Spleen (tissue), 11 donors: ENCODE measurements at regions not wholly inside any gene's neighbourhood (a gene's known extent, or its start where the extent isn't known, plus 50 kb on each side); places are given as distances from the start of the nearest gene placed in this dataset.

Experiments
- DNase-seq: peaks from one replicate; pipeline ENCODE4 v3.0.0-alpha.2; 2020
- H3K27ac ChIP-seq, 8 donors: fragments of 200-600 bp; sonication (generic) in 7 of 8; 1 replicate in 4 of 8; 2 replicates in 4 of 8; pipeline versions ENCODE4 v1.5.0 to v1.8.0; 2016 to 2021; ENCODE audit warnings: inconsistent platforms in 4 of 8, mild to moderate bottlenecking in 4 of 8, moderate library complexity in 1 of 8
- H3K27me3 ChIP-seq, 7 donors: fragments of 200-600 bp; sonication (generic) in 6 of 7; replicated peaks in 1 of 7; 1 replicate in 4 of 7; 2 replicates in 3 of 7; pipeline versions ENCODE4 v1.5.0 to v1.8.0; 2016 to 2021; ENCODE audit warnings: inconsistent platforms in 3 of 7, mild to moderate bottlenecking in 1 of 7
- H3K36me3 ChIP-seq, 6 donors: fragments of 200-600 bp; sonication (generic) in 5 of 6; 1 replicate in 4 of 6; 2 replicates in 2 of 6; pipeline versions ENCODE4 v1.5.0 to v1.8.0; 2016 to 2021; ENCODE audit warnings: inconsistent platforms in 2 of 6
- H3K4me1 ChIP-seq, 6 donors: fragments of 200-600 bp; sonication (generic) in 5 of 6; 1 replicate in 3 of 6; 2 replicates in 3 of 6; pipeline versions ENCODE4 v1.5.0 to v1.8.0; 2016 to 2021; ENCODE audit warnings: inconsistent platforms in 3 of 6
- H3K4me3 ChIP-seq, 8 donors: fragments of 200-600 bp; sonication (generic) in 7 of 8; 1 replicate in 4 of 8; 2 replicates in 4 of 8; pipeline versions ENCODE4 v1.5.0 to v1.8.0; 2016 to 2021; ENCODE audit warnings: inconsistent platforms in 4 of 8, mild to moderate bottlenecking in 4 of 8, moderate library complexity in 2 of 8
- H3K9me3 ChIP-seq, 8 donors: fragments of 200-600 bp; sonication (generic) in 7 of 8; 1 replicate in 4 of 8; 2 replicates in 4 of 8; pipeline versions ENCODE4 v1.5.0 to v1.8.0; 2016 to 2021; ENCODE audit warnings: inconsistent platforms in 4 of 8
- CTCF ChIP-seq, 11 experiments: fragments of 200-600 bp in 7 of 11; fragments of 450-650 bp in 4 of 11; sonication (generic) in 4 of 11; IDR thresholded peaks in 8 of 11; conservative IDR thresholded peaks in 3 of 11; 1 replicate in 7 of 11; 2 replicates in 4 of 11; pipeline versions ENCODE4 v1.4.0 to v1.8.0; 2016 to 2021; ENCODE audit warnings: antibody characterized with exemption in 11 of 11, inconsistent platforms in 4 of 11, mild to moderate bottlenecking in 1 of 11
- POLR2A ChIP-seq, 3 donors: fragments of 450-650 bp; IDR thresholded peaks; one replicate each; pipeline ENCODE4 v1.5.1; 2017; ENCODE audit warnings: antibody characterized with exemption in 3 of 3, mild to moderate bottlenecking in 1 of 3
- POLR2AphosphoS5 ChIP-seq, 3 donors: sonication (generic); formaldehyde crosslinking; IDR thresholded peaks; one replicate each; pipeline ENCODE4 v1.5.1; 2017; ENCODE audit warnings: antibody characterized with exemption in 3 of 3
- WGBS, 5 donors: extraction: QIAGEN DNeasy Blood & Tissue Kit in 3 of 5; methylation state at CpG; one replicate each; pipeline versions ENCODE4 v1.1.5 to v1.1.7; 2013 to 2018; 5-methylcytosine and 5-hydroxymethylcytosine counted together
- intact Hi-C: fragments of 100-400 bp; cut with DNase I; formaldehyde crosslinking; loops from one replicate; pipeline ENCODE4 v1.15.0; 2023; ENCODE audit warnings: low total_unique reads
- donor health status: healthy with polysubstance abuse.
- donor health status: DM: no; HTN: no; CAD: no; lungs with moderate emphysema.
- donor health status: DM: no; HTN: no; CAD: no.
- donor health status: Bipolar disorder and iron deficiency.
- donor health status: healthy.
- donor health status: DM: no; HTN: no; CAD: no.
- donor health status: DM: yes; HTN: yes; CAD: no.

- no peak overlapping the region for H3K27ac ChIP-seq
- peaks cover 0 to 17% (median 5%) of the 10 kb centered on the region in 8 donors for H3K9me3 ChIP-seq
- WGBS, 5 donors = 63 to 85% (median 70%) methylated on average over 1 of the region's 1 CpG
- intact Hi-C loops = no loop called here
- no peak overlapping the region for H3K4me3 ChIP-seq
- no peaks in the 10 kb centered on the region for H3K4me1 ChIP-seq
- no peaks in the 10 kb centered on the region for H3K36me3 ChIP-seq
- H3K27me3 ChIP-seq = no peaks in the 10 kb centered on the region
- TF ChIP-seq POLR2A (IDR thresholded peaks at IDR 0.05) (no peak), POLR2AphosphoS5 (IDR thresholded peaks at IDR 0.05) (no peak), CTCF (IDR thresholded peaks at IDR 0.05 in 8 of 11, conservative IDR thresholded peaks at IDR 0.05 in 3 of 11) (no peak)
- no peak for DNase-seq
These were observed 516.7 kb downstream of the C6orf118 start for GRCh38 chr6:164792666-164793065.

DNA sequence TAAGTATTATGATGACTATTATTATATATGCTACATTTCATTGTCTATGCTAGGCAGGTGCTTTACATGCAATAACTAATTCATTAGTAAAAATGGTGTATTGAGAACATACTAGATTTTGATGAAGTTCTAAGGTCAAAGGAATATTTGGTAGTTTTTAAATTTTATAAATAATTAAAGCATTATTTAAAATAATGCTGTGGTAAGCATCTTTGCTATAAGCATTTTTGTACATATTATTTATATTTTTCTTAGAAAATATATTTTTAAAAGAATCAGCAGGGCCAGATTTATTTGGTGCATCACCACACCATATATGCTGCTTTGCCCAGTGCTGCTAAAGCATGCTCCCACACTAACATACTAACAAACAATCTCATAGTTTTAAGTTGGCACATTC lies 517.9 kb downstream of the C6orf118 start:
- intact Hi-C loops = no loop called here
- Histone ChIP-seq H3K27ac (no peak overlapping the region), H3K36me3 (no peaks in the 10 kb centered on the region), H3K27me3 (no peaks in the 10 kb centered on the region), H3K9me3 (peaks cover 0 to 17% (median 0%) of the 10 kb centered on the region in 8 donors), H3K4me3 (no peak overlapping the region), H3K4me1 (no peaks in the 10 kb centered on the region)
- DNase-seq = no peak
- TF ChIP-seq CTCF (IDR thresholded peaks at IDR 0.05 in 8 of 11, conservative IDR thresholded peaks at IDR 0.05 in 3 of 11) (no peak), POLR2A (IDR thresholded peaks at IDR 0.05) (no peak), POLR2AphosphoS5 (IDR thresholded peaks at IDR 0.05) (no peak)

DNA sequence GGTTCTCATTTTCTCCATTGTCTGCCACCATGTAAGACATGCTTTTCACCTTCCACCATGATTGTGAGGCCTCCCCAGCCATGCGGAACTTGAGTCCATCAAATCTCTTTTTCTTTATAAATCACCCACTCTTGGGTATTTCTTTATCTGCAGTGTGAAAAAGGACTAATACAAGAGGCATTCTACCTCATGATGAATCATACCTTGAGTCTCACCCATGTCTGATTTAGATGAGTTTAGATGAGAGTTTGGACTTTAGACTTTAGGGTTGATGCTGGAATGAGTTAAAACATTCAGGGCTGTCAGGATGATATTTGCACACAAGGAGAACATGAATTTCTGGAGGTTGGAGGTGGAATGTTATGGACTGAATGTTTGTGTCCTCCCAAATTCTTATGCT lies 545.6 kb downstream of the C6orf118 start:
- 88 to 97% (median 94%) methylated on average over 1 of the region's 1 CpG for WGBS, 5 donors
- no peaks in the 10 kb centered on the region for H3K4me1 ChIP-seq
- peaks cover 0 to 51% (median 14%) of the 10 kb centered on the region in 8 donors for H3K9me3 ChIP-seq
- no peak overlapping the region for H3K4me3 ChIP-seq
- DNase-seq = no peak
- TF ChIP-seq CTCF (IDR thresholded peaks at IDR 0.05 in 8 of 11, conservative IDR thresholded peaks at IDR 0.05 in 3 of 11) (no peak), POLR2AphosphoS5 (IDR thresholded peaks at IDR 0.05) (no peak), POLR2A (IDR thresholded peaks at IDR 0.05) (no peak)
- H3K27ac ChIP-seq = no peak overlapping the region
- intact Hi-C loops = no loop called here
- no peaks in the 10 kb centered on the region for H3K36me3 ChIP-seq
- H3K27me3 ChIP-seq = no peaks in the 10 kb centered on the region

DNA sequence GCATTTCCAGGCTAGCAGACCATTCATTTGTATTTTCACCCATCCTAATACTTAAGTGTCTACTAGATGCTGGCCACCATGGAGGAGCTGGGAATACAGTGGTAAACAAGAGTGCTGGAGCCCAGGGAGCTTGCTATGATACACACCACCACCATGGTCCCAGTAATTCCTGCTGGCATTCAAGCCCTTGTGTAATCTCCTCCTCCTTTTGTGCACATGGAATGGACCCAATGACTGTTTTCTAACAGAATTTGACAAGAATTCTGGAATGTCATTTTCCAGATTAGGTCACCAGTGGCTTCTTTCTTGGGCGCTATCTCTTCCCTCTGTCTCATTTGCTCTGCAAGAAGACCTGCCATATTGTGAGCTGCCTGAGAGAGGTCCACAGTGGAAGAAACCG lies 552.0 kb downstream of the C6orf118 start:
- no peaks in the 10 kb centered on the region for H3K27me3 ChIP-seq
- no peak for DNase-seq
- H3K27ac ChIP-seq = no peak overlapping the region
- intact Hi-C loops = no loop called here
- TF ChIP-seq CTCF (IDR thresholded peaks at IDR 0.05 in 8 of 11, conservative IDR thresholded peaks at IDR 0.05 in 3 of 11) (no peak), POLR2A (IDR thresholded peaks at IDR 0.05) (no peak), POLR2AphosphoS5 (IDR thresholded peaks at IDR 0.05) (no peak)
- H3K4me3 ChIP-seq = no peak overlapping the region
- no peaks in the 10 kb centered on the region for H3K4me1 ChIP-seq
- no peaks in the 10 kb centered on the region for H3K36me3 ChIP-seq
- WGBS, 5 donors = 72 to 91% (median 83%) methylated on average over 2 of the region's 2 CpGs
- H3K9me3 ChIP-seq = peaks cover 0 to 18% (median 2%) of the 10 kb centered on the region in 8 donors
